ENCODE measurements at regions not wholly inside any gene's neighbourhood (a gene's known extent, or its start where the extent isn't known, plus 50 kb on each side); places are given as distances from the start of the nearest gene placed in this dataset.

- TF ChIP-seq CTCF (optimal IDR thresholded peaks at IDR 0.05 in 1 of 3, IDR thresholded peaks at IDR 0.05 in 1 of 3, conservative IDR thresholded peaks at IDR 0.05 in 1 of 3; ENCODE audit: extremely low read depth in 1 of 3, insufficient read depth in 2 of 3, low read length in 3 of 3), result no peak
- TF ChIP-seq EZH2 (IDR thresholded peaks at IDR 0.05; ENCODE audit: low read length), result no peak
These were observed 244.5 kb upstream of the EPHA4 start for GRCh38 chr2:221816566-221816965.

Measured in keratinocyte (primary cell).